Psoas muscle (tissue), 7 donors: ENCODE measurements at regions not wholly inside any gene's neighbourhood (a gene's known extent, or its start where the extent isn't known, plus 50 kb on each side); places are given as distances from the start of the nearest gene placed in this dataset.

ENCODE experiments used
- ATAC-seq, 4 donors: fragments of 200-7000 bp; cut with Tn5 transposase; one replicate each; pipeline ENCODE4 v1.9.1; 2020; ENCODE audit warnings: moderate library complexity in 3 of 4, mild to moderate bottlenecking in 2 of 4
- DNase-seq, 2 donors: peaks; one replicate each; pipeline ENCODE4 v3.0.0-alpha.2; 2020
- H3K27ac ChIP-seq: fragments of 200-600 bp; one replicate; pipeline ENCODE4 v1.8.0; 2022
- H3K27me3 ChIP-seq, 3 donors: fragments of 200-600 bp in 1 of 3; one replicate each; pipeline versions ENCODE4 v1.6.1 to v1.8.0; 2013 to 2022; ENCODE audit warnings: low read length in 2 of 3, mild to moderate bottlenecking in 2 of 3, moderate library complexity in 1 of 3; ENCODE audit not compliant: insufficient read depth in 3 of 3
- H3K36me3 ChIP-seq, 2 donors: fragments of 200-600 bp in 1 of 2; one replicate each; pipeline versions ENCODE4 v1.6.1 to v1.8.0; 2013 to 2022; ENCODE audit warnings: low read depth in 1 of 2, mild to moderate bottlenecking in 1 of 2, moderate library complexity in 1 of 2; ENCODE audit not compliant: insufficient read depth in 1 of 2
- H3K4me1 ChIP-seq: fragments of 200-600 bp; one replicate; pipeline ENCODE4 v1.8.0; 2022
- H3K4me3 ChIP-seq: fragments of 200-600 bp; one replicate; pipeline ENCODE4 v1.8.0; 2022; ENCODE audit warnings: mild to moderate bottlenecking
- H3K9me3 ChIP-seq: fragments of 200-600 bp; one replicate; pipeline ENCODE4 v1.8.0; 2022
- WGBS, 3 donors: extraction: QIAGEN DNeasy Blood & Tissue Kit; methylation state at CpG; one replicate each; pipeline versions ENCODE4 v1.1.6 to v1.1.7; 2013; 5-methylcytosine and 5-hydroxymethylcytosine counted together
- intact Hi-C, 2 donors: fragments of 100-400 bp; cut with DNase I; formaldehyde crosslinking; loops; one replicate each; pipeline versions ENCODE4 v1.11.0 to v1.14.2; 2022
- TF ChIP-seq, protein P1 (sequence below): fragments of 200-600 bp; IDR thresholded peaks from one replicate; pipeline ENCODE4 v1.8.0; 2022; ENCODE audit warnings: antibody characterized with exemption
- donor health status: healthy with polysubstance abuse.
- donor health status: DM: no; HTN: no; CAD: no; lungs with moderate emphysema.
- donor health status: Bipolar disorder and iron deficiency.
- donor health status: healthy.
- donor health status: DM: yes; HTN: yes; CAD: no.
- donor health status: DM: no; HTN: no; CAD: no.
- donor health status: DM: yes; HTN: yes; CAD: no.

DNA sequence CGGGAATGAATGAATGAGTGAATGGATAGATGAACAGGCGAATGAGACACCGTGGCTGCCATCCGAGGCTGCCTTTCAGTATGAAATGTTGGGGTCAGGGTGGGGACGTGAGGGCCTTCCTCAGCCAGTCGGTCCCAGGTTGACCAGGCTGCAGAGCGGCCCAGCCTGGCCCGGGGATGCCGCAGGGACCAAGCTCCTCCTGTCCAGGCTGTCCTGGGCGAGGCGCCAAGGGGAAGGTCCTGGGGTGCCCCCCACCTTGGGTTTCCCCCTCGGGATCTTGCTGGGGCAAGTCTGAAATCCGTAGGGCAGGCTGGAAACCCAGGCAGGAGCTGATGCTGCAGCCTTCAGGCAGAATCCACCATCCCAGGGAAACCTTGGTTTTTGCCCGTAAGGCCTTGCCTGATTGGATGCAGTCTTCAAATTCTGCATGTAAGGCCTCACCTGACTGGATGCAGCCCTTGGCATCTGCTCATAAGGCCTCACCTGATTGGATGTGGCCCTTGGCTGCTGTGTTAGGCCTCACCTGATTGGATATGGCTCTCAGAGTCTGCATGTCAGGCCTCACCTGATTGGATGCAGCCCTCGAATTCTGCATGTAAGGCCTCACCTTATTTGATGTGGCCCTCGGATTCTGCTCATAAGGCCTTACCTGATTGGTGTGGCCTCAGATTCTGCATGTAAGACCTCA, 61.7 kb upstream of the ZNF469 start:
- WGBS, 3 donors, result 94 to 99% (median 97%) methylated on average over 16 of the region's 16 CpGs
- ATAC-seq, result no peak

DNA sequence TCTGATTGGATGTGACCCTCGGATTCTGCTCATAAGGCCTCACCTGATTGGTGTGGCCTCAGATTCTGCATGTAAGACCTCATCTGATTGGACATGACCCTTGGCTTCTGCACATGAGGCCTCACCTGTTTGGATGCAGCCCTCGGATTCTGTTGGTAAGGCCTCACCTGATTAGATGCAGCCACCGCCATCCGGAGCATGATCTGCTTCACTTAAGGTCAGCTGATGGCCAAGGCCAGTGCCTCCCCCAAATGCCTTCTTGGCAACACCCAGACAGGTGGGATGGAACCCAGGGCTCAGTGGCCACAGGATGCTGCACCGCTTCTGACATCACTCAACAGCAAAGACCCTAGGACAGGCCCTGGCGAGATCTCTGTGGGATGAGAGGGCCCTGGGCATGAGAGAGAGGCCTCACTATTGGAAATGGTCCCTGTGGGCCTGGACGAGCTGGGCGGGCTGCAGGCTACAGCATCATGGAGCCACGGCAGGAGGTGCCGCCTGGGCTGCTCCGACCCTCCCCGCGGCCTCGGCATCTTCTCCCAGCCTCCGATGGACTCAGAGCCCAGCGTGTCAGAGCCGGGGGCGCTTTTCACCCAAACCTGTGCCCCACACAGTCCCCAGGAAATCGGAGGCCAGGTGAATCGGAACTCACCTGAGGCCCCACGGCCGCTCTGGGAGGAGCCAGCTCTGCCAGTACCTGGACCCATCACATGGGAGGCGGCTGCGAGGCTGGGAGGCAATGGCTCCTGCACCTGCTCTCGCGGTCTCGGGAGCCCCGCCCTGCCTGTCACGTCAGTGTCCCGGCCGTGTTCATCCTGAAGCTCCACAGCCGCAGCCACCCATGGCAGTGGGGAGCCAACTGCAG, 60.9 kb upstream of the ZNF469 start:
- ATAC-seq (no peak), DNase-seq (no peak)
- Histone ChIP-seq H3K9me3 (no peaks in the 10 kb centered on the region), H3K27ac (no peak overlapping the region), H3K27me3 (no peaks in the 10 kb centered on the region), H3K36me3 (no peaks in the 10 kb centered on the region), H3K4me1 (no peaks in the 10 kb centered on the region), H3K4me3 (no peak overlapping the region)
- 93 to 96% (median 95%) methylated on average over 32 of the region's 32 CpGs for WGBS, 3 donors
- TF ChIP-seq, protein P1, sequence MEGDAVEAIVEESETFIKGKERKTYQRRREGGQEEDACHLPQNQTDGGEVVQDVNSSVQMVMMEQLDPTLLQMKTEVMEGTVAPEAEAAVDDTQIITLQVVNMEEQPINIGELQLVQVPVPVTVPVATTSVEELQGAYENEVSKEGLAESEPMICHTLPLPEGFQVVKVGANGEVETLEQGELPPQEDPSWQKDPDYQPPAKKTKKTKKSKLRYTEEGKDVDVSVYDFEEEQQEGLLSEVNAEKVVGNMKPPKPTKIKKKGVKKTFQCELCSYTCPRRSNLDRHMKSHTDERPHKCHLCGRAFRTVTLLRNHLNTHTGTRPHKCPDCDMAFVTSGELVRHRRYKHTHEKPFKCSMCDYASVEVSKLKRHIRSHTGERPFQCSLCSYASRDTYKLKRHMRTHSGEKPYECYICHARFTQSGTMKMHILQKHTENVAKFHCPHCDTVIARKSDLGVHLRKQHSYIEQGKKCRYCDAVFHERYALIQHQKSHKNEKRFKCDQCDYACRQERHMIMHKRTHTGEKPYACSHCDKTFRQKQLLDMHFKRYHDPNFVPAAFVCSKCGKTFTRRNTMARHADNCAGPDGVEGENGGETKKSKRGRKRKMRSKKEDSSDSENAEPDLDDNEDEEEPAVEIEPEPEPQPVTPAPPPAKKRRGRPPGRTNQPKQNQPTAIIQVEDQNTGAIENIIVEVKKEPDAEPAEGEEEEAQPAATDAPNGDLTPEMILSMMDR, result no peak
- intact Hi-C loops, result no loop called here

More for the DNA sequence above, 61.7 kb upstream of the ZNF469 start:
- TF ChIP-seq, protein P1, result no peak
- no peaks in the 10 kb centered on the region for H3K4me1 ChIP-seq
- intact Hi-C loops, result no loop called here
- no peak overlapping the region for H3K27ac ChIP-seq
- no peaks in the 10 kb centered on the region for H3K36me3 ChIP-seq
- H3K4me3 ChIP-seq, result no peak overlapping the region
- no peaks in the 10 kb centered on the region for H3K9me3 ChIP-seq
- no peak for DNase-seq
- no peaks in the 10 kb centered on the region for H3K27me3 ChIP-seq

DNA sequence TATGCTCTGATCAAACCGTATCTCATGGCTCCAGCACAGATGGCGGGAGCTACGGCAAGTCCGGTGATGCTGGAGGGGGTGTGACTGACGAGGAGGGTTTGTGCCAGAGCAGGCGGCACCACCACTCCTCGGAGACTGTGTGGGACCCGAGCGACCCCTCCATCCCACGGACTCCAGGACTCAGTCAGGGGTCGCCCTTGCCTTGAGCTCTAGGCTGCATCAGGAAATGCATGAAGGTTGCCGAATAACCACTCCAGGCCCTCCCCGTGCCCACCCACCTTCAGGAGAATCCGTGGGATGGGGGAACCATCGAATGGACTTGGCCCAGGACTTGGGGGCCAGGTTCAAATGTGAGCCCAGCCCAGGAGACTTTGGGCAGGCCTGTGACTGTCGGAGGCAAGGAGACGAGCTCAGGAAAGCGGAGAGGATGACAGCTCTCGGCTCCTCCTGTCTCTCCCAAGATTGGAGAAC, 60.2 kb upstream of the ZNF469 start:
- no peak for DNase-seq
- no peaks in the 10 kb centered on the region for H3K9me3 ChIP-seq
- 89 to 92% (median 91%) methylated on average over 17 to 19 of the region's 19 CpGs for WGBS, 3 donors
- H3K4me3 ChIP-seq, result no peak overlapping the region
- no peaks in the 10 kb centered on the region for H3K36me3 ChIP-seq
- no peaks in the 10 kb centered on the region for H3K27me3 ChIP-seq
- TF ChIP-seq, protein P1, result no peak
- H3K4me1 ChIP-seq, result no peaks in the 10 kb centered on the region
- ATAC-seq, result no peak
- no peak overlapping the region for H3K27ac ChIP-seq
- intact Hi-C loops, result no loop called here

GRCh38 chr16:88323041-88323440, 59.7 kb upstream of the ZNF469 start:
- ATAC-seq (no peak), DNase-seq (no peak)
- TF ChIP-seq, protein P1, result no peak

More at GRCh38 chr16:88323041-88323440, 59.7 kb upstream of the ZNF469 start:
- WGBS, 3 donors, result 93 to 96% (median 95%) methylated on average over 9 of the region's 9 CpGs
- intact Hi-C loops, result no loop called here
- H3K4me3 ChIP-seq, result no peak overlapping the region
- H3K9me3 ChIP-seq, result no peaks in the 10 kb centered on the region
- H3K4me1 ChIP-seq, result no peaks in the 10 kb centered on the region
- H3K27ac ChIP-seq, result no peak overlapping the region
- no peaks in the 10 kb centered on the region for H3K36me3 ChIP-seq
- no peaks in the 10 kb centered on the region for H3K27me3 ChIP-seq
